Stimulated activated CD4-positive, alpha-beta T cell treated with anti-CD3 and anti-CD28 coated beads, Interleukin-1b, Interleukin-23, amount 100 ng/mL, for 48 hours (primary cell): ENCODE measurements at regions not wholly inside any gene's neighbourhood (a gene's known extent, or its start where the extent isn't known, plus 50 kb on each side); places are given as distances from the start of the nearest gene placed in this dataset.

Experiments used
- DNase-seq: peaks from one replicate; pipeline ENCODE4 v3.0.0-alpha.2; 2020

DNA sequence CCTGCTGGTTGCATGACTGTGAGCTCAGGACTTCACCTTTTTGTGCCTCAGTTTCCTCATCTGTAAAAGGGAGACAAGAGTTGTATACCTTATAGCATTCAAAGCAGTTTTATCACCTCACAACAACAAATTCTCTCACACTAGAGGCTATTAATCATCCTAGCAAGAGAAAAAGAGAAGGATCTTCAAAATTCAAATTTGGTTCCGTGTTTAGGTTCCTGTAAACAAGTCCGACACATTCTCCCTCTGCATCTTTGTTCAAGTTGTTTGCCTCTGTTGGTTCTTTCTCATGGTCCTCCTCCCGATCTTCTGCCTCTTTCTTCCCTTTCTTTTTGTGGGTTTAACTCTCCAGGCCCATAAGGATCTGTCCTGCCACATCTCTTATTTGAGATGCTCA lies 218.0 kb downstream of the PIK3R1 start:
- DNase-seq: no peak

DNA sequence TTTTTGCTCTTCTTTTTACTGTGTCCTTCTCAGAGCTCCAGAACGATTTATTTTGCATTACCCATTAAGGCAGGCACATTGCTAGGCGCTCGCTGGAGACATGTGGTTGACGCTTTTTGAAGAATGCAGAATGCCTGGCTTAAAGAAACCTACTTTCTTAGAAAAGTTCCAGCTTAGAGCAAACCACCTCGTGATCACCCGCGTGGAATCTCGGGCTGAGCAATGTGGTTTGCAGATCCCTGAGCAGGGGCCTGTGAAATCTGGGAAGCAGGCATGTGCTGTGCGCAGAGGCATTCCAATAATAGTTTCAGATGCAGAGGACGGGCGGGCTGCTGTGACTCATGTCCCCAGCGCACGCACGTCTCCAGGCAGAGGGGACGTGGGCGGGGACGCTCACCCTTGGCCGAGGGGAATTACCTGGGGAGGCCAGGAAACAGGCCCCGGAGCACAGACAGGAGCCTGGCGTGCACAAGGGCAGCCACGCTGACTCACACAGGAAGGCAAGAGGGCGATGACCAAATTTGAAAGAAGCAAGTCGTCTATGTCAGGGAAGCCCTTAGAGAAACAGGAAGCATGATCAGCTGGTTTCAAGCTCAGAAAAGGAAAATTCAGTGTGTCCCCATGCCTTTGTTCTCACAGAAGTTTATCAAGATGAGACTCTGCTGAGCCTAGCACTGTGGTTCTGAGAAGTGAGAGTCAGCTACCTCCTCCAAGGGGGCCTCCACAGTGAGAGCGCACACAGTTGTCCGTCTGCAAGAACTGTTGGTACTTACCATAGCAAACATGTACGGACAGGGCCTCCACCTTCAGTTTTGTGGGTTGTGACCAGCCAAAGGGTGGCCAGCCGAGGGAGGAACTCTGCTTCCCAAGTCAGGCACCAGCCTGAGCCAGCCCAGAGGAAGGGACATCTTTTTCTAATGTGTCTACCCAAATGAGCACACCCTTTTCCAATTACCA lies 218.6 kb downstream of the PIK3R1 start:
- DNase-seq: peak; percentile 97

- DNase-seq: no peak
Observed at GRCh38 chr5:68435611-68436010, 220.1 kb downstream of the PIK3R1 start.

DNA sequence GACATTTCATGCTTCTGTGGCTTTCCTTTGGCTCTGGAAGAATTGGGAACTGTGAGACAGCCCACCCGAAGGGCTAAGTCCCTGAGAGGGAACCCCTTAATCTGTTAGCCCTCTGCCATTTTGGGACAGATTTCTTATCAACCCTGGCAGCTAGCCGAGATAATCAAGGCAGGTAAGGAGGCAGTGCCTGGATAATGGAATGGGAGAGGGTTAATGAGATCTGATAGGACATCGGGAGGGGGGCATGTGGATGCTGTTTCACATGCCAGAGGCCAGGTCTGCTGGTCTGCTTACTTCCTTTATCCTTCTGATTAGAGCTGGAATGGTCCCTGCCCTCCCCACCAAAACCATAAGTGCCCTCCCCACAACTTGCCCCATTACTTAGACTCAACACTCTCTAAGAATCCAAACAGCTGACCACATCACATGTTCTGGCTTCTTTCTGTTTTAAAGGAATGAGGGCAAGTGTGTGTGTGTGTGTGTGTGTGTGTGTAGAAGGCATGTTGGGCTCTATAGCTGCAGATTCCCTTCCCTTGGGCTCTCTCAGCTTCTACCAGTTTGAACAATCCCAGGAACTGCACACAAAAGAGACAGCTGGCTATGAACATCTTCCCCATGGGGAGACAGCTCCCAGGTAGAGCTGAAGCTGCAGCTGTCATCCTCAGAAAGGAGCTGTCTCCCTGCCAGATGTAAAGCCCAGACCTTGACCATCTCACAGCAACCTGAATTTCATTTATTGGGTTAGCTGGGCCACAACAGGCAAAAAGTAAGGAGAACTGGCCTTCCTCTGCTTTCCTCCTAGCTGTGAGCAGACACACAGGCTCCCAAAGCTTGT lies 221.3 kb downstream of the PIK3R1 start:
- DNase-seq: no peak

DNA sequence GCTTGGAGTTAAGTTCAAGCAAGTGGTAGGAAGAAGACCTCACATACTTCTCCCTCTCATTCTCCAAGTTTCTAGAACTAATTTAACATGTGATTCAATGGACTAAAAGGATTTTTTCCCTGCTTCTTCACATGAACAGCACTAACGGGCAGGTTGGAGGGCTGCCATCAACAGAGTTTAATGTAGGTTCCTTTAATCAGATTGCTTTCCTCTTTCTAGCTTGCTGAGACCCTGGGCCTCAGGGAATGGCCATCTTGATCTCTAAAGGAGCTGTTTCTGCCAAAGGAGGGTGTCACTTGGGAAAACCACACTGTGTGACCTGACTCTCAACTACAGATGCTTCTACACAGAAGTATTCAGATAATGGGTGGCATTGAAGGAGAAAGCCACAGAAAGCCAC lies 223.3 kb downstream of the PIK3R1 start:
- DNase-seq: no peak

- DNase-seq: no peak
Observed at GRCh38 chr5:68440245-68440644, 224.7 kb downstream of the PIK3R1 start.

DNA sequence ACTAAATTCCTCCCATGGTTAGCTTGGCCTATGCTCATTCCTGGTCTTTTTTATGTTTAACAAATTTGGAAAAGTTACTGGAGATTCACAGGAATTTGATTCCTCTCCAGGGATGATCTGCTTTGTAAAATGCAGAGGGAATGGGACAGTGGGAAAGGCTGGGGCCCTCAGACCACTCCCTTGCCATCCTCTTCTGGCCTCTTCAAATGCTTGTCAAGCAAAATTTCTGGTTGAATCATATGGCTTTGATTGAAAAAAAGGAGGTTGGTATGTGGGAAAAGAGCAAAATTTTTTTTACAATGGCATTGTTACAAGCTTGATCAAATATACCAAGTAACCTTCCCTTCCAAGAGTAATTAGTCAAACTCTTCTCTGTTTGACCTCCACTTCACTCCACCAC lies 225.1 kb downstream of the PIK3R1 start:
- no peak for DNase-seq

- DNase-seq: no peak
Observed at GRCh38 chr5:68441309-68442073, 225.9 kb downstream of the PIK3R1 start.

DNA sequence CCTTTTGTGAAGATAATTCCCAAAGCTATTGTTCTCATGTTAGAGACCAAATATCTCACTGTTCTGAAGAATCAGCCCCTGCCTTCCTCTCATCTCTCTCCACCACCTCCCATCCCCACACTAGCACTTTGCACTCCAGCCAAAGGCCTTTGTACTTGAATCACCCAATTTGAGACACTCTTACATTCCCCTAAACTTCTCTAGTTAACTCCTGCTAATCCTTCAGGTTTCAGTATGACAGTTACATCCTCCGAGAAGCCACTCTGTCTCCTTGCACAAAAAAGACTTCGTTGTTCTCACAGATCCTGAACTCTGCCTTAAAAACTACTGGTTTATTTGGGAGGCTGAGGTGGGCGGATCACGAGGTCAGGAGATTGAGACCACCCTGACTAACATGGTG lies 227.5 kb downstream of the PIK3R1 start:
- no peak for DNase-seq

DNA sequence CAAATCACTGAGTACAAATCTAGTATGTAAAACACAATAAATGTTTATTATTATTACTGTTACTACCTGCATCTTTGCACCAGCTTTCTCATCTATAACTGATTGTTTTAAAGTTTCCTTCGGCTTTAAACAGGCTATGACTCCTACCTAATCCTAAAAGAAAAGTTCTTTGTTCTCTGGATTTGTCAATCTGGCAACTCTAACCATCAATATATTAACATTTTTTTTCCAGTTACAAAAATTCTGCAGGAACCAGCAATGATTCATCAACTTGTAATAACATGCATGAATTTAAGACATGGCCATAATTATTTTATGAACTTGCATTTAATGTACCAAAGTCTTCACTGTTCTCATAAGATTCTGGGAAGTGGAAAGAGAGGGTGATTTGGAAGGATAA lies 228.5 kb downstream of the PIK3R1 start:
- DNase-seq: no peak

- DNase-seq: no peak
Observed at GRCh38 chr5:68444833-68445232, 229.3 kb downstream of the PIK3R1 start.

DNA sequence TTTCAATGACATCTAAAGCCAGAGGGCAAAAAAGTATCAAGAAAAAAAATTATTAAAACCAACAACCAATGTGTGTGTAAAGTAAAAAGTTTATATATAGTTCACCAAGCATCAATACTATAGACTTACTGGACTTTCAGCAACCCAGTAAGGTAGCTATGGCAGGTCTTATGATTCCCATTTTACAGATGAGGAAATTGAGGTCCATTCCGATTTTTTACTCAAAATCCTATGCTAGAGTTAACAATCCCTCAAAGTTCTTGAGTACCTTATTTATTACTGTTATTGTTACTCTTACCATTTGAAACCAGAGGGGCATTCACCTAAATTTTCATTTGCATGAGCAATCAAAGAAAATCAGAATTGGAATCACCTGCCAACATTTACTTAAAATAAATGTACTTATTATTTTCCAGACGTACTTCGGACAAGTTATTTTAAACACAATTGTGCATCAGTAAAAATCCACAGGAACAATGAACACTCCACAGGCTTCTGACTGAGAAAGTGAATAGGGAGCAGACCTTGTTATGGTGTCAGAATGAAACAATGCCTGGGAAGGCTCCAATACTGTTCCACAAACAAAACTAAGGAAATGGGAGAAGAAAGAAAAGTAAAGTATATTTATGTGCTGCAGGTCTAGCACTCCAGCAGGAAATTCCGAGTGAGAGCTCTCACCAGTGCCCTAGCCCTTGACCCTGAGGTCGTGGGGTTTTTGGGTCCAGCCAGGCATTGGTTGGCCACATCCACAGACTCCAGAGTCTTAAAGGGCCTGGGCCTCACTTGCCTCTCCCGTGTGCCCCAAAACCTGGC lies 229.9 kb downstream of the PIK3R1 start:
- no peak for DNase-seq

DNA sequence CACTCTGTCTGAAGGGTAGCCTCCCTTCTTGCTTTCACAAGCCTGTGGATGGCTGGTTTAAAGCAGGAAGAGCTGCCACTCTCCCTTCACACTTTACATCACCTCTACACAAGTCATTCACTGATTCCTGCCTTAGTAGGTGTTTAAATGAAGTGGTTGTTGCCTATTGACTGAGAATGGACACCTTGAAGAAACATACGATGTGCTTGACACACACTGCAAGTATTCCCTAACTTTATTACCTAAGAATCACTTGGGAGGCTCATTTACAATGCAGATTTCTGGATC lies 230.5 kb downstream of the PIK3R1 start:
- no peak for DNase-seq

GRCh38 chr5:68446487-68446894 lies 230.9 kb downstream of the PIK3R1 start:
- DNase-seq: no peak

DNA sequence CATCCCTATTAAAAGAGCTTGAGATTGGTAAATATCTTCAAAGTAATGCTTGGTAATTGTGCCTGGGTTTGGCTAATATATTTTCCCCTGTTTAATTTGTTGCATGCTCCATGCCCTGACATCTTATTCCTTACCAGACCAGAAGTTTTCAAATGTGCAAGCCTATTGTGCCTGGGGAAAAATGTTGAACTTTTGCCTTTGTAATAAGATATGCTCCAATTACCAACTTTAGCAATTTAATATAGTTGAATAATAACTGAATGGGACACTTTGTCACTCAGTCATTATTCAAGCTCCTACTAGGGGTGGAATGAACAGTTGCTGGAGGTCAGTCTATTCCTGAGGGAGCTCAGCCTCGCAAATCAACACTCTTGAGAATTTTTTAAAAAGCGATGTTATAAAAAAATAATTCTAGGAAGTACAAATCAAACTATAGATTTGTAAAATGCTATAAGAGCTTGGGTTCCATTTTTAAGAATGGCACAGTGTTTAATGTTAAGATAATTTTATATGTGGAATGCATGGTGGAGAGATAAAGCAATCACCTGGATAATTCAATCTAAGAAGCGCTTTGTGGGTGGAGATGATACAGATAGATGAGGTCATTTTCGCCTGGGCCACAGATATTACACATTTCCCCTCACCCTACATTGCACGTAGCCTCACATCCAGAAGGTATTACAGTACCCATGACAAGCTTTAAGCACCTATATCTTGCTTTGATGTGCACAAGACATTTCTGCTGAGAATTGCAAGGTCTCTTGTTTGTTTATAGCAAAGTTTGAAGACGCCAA lies 231.8 kb downstream of the PIK3R1 start:
- DNase-seq: no peak

DNA sequence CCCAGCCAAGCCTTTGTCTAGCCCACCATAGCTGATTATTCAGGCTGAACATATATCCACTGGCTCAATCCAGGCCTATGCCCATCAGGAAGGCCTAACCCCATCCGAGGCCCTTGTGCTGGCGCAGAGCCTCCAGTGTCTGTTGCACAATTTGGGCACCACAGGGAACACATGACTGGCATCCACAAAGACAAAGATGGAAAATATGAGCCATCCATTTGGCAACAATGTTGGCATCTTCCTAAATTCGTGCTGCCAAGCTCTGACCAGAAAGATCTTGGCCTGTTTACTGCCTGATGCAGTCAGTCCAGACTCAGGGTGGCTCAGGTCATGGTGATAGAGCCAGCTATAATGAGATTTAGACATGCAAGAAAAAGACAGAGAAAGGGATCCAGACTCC lies 233.8 kb downstream of the PIK3R1 start:
- no peak for DNase-seq

- no peak for DNase-seq
Observed at GRCh38 chr5:68450245-68450852, 234.8 kb downstream of the PIK3R1 start.

- DNase-seq: no peak
Observed at GRCh38 chr5:68452286-68452685, 236.7 kb downstream of the PIK3R1 start.

- DNase-seq: no peak
Observed at GRCh38 chr5:68454172-68454571, 238.6 kb downstream of the PIK3R1 start.

DNA sequence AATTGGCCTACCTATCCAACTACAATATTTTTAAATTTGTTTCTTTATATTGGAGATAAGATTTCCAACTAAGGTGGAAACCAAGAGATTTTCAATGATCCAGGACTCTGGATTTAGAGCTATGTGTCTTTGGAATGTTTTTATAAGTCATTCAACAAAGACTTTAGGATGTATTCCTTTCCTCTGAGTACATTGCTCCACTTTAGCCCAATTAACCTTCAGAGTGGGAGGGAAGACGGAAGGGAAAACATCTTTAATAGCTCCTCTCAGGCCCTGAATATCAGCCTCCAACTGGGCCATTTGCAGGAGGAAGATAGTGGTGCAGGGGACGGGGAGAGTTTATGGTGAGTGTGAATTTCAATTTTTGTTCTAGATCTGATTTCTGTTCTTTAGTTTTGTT lies 239.2 kb downstream of the PIK3R1 start:
- DNase-seq: no peak

GRCh38 chr5:68455216-68455615 lies 239.7 kb downstream of the PIK3R1 start:
- DNase-seq: no peak
